T-helper 17 cell (primary cell): ENCODE measurements at regions not wholly inside any gene's neighbourhood (a gene's known extent, or its start where the extent isn't known, plus 50 kb on each side); places are given as distances from the start of the nearest gene placed in this dataset.
"Not testable (repeated sequence)": the region's sequence is repeated elsewhere in the genome, so short reads cannot be mapped to it uniquely, and the experiment has no call there.

ENCODE experiments used
- ATAC-seq: fragments of 150-1000 bp; cut with Tn5 transposase; 2 replicates; pipeline ENCODE4 v1.10.0; 2021; ENCODE audit warnings: mild to moderate bottlenecking, moderate library complexity
- DNase-seq, 3 donors: peaks; one replicate each; pipeline versions ENCODE4 v3.0.0 to v3.0.0-alpha.2; 2020 to 2021
- H3K9me3 ChIP-seq: one replicate; pipeline ENCODE4 v1.7.0; 2013; ENCODE audit warnings: low read length, mild to moderate bottlenecking; ENCODE audit not compliant: control insufficient read depth, poor library complexity, severe bottlenecking
- H3K27ac Mint-ChIP-seq: one replicate; pipeline ENCODE4 v1.8.0; 2022; ENCODE audit warnings: mild to moderate bottlenecking, moderate library complexity, mixed read lengths
- H3K27me3 Mint-ChIP-seq: one replicate; pipeline ENCODE4 v1.8.0; 2022; ENCODE audit warnings: mixed read lengths
- H3K36me3 Mint-ChIP-seq: one replicate; pipeline ENCODE4 v1.8.0; 2022; ENCODE audit warnings: low read depth, mixed read lengths
- H3K4me1 Mint-ChIP-seq: one replicate; pipeline ENCODE4 v1.8.0; 2022; ENCODE audit warnings: mild to moderate bottlenecking, mixed read lengths
- H3K4me3 Mint-ChIP-seq: one replicate; pipeline ENCODE4 v1.8.0; 2022; ENCODE audit warnings: mild to moderate bottlenecking, moderate library complexity, mixed read lengths

DNA sequence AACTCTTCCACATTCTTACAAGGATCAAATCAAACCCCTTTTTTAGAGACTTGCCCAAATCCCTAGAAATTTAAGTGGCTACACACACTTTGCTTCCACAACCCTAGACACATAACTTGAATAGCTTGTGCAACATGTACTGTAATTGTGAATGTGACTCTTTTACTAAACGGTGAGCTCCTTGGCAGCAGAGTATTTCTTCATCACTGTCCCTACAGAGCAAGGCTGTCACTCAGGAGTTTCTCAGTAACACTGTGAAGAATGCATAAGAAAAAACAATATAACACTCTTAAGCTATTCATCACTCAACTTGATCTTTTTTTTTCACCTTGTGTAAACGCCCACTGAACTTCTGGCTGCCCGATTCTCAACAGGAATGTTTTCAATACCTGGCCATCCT is 53.8 kb upstream of the ADAMTS18 start:
- no peaks in the 10 kb centered on the region for H3K9me3 ChIP-seq
- no peak overlapping the region for H3K4me3 Mint-ChIP-seq
- ATAC-seq (no peak), DNase-seq (no peak)
- H3K27ac Mint-ChIP-seq, result no peak overlapping the region
- peaks cover 8% of the 10 kb centered on the region for H3K27me3 Mint-ChIP-seq
- no peaks in the 10 kb centered on the region for H3K36me3 Mint-ChIP-seq
- H3K4me1 Mint-ChIP-seq, result no peaks in the 10 kb centered on the region

DNA sequence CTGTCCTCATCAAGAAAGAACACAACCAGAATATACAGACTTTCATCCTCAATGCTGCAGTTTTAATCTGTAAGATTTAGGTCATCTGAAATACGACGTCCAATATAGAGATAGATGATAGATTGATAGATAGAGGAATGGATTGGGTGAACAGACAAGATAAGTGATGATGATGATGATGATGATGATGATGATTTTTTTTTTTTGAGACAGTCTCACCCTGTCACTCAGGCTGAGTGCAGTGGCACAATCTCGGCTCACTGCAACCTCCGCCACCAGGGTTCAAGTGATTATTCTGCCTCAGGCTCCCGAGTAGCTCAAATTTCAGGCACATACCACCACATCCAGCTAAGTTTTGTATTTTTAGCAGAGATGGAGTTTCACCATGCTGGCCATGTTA is 56.3 kb upstream of the ADAMTS18 start:
- no peaks in the 10 kb centered on the region for H3K4me1 Mint-ChIP-seq
- H3K9me3 ChIP-seq, result no peaks in the 10 kb centered on the region
- no peaks in the 10 kb centered on the region for H3K27me3 Mint-ChIP-seq
- no peak overlapping the region for H3K27ac Mint-ChIP-seq
- DNase-seq (no peak), ATAC-seq (no peak)
- H3K36me3 Mint-ChIP-seq, result no peaks in the 10 kb centered on the region
- H3K4me3 Mint-ChIP-seq, result no peak overlapping the region

DNA sequence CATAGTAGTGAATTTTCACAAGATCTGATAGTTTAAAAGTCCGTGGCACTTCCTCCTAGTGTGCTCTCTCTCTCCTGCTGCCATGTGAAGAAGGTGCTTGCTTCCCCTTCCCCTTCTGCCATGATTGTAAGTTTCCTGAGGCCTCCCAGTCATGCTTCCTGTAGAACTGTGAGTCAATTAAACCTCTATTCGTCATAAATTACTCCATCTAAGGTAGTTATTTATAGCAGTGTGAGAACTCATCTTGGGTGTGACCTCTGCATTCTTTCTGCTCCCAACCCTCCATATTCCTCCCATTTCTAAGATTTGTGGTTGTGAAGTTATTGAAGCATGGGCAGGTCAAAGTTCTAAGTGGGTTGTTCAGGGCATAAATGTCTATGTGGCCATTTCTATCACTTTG is 62.1 kb upstream of the ADAMTS18 start:
- no peaks in the 10 kb centered on the region for H3K4me1 Mint-ChIP-seq
- H3K9me3 ChIP-seq, result no peaks in the 10 kb centered on the region
- H3K36me3 Mint-ChIP-seq, result no peaks in the 10 kb centered on the region
- no peak overlapping the region for H3K27ac Mint-ChIP-seq
- no peak for ATAC-seq
- peaks cover 5% of the 10 kb centered on the region for H3K27me3 Mint-ChIP-seq
- no peak overlapping the region for H3K4me3 Mint-ChIP-seq
- no peak for DNase-seq

DNA sequence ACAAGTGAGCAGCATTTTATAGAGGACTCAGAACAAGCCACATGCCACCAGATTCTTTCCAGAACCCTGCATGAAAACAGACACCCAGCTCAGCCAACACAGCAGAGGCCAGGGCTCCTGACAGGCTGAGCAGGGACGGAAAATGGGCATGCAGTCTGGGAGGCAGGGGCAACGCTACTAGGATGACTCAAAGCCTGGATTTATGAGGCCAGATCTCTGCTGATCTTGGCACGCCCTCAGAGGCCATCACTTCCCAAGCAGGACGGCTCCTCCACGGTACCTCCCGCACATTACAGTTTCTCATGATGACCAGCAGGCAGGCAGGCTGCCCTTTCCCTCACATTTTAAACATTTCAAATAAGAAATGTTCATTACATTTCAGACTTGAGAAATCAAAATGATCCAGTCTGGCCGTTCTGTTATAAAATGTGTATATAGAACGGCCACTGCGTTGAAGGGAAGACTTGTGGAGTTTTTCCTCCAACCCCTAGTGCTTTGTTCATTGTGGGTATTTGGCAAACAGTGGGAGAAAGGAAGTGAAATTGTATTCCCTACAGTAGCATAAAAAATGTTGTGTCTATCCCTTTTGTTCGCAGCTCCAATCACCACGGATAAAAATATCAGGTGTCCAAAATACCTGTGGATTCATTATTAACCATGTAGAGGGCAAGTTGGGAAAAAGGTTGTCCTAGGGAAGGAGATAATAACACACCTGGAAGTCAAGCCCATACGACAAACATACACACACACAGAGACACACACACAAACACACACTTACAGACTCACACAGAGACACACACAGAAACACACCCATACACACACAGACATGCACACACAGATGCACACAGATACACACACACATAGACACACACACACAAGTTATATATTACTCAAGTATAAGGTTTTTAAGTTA is 64.8 kb upstream of the ADAMTS18 start:
- Mint-ChIP-seq H3K27me3 (peaks cover 5% of the 10 kb centered on the region), H3K27ac (no peak overlapping the region), H3K4me1 (no peaks in the 10 kb centered on the region), H3K4me3 (no peak overlapping the region), H3K36me3 (no peaks in the 10 kb centered on the region)
- ATAC-seq (no peak), DNase-seq (no peak)
- H3K9me3 ChIP-seq, result no peaks in the 10 kb centered on the region

DNA sequence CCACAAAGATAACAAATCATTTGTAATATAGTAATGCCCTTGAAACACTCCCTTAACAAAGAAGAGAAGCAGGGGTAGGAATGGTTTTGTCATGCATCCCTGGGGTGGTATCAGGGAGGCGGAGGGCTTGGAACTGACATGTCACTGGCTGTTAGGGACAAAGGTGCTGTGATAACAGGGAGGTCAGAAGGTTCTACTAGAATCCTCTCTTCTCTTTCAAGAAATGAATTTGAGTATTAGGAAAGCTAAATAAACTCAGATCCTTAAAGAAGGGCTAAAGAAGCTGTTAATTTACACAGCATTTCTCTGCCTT is 65.4 kb upstream of the ADAMTS18 start:
- Mint-ChIP-seq H3K27ac (no peak overlapping the region), H3K27me3 (peaks cover 5% of the 10 kb centered on the region), H3K36me3 (no peaks in the 10 kb centered on the region), H3K4me1 (no peaks in the 10 kb centered on the region), H3K4me3 (no peak overlapping the region)
- DNase-seq, result no peak
- H3K9me3 ChIP-seq, result no peaks in the 10 kb centered on the region
- ATAC-seq, result no peak

DNA sequence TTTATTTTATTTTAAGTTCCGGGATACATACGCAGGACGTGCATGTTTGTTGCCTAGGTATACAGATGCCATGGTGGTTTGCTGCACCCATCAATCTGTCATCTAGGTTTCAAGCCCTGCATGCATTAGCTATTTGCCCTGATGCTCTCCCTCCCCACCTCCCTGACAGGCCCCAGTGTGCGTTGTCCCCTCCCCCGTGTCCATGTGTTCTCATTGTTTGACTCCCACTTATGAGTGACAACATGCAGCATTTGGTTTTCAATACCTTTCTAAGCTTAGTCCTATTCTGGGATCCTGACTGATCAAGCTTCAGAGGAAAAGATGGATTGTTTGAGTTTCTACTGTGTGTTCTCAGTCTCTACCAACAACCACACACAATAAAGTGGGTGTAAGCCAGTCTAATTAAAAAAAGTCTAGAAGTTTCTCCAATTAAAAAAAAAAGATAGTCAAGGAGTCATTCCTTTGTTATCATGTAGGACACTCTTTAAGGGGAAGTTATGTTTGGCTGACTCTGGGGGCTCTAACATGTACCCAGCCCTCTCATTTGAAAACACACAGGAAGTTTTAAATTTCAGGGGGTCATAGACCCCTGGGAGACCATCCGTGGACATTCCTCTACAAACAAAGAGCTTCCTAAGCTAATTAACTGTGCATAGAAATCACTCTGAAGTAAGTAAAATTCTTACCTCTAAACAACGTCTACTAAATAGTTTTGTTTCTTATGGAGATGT is 66.3 kb upstream of the ADAMTS18 start:
- H3K4me1 Mint-ChIP-seq, result no peaks in the 10 kb centered on the region
- H3K9me3 ChIP-seq, result no peaks in the 10 kb centered on the region
- no peaks in the 10 kb centered on the region for H3K36me3 Mint-ChIP-seq
- no peak overlapping the region for H3K4me3 Mint-ChIP-seq
- no peak for ATAC-seq
- H3K27ac Mint-ChIP-seq, result no peak overlapping the region
- no peak for DNase-seq
- H3K27me3 Mint-ChIP-seq, result peaks cover 5% of the 10 kb centered on the region

DNA sequence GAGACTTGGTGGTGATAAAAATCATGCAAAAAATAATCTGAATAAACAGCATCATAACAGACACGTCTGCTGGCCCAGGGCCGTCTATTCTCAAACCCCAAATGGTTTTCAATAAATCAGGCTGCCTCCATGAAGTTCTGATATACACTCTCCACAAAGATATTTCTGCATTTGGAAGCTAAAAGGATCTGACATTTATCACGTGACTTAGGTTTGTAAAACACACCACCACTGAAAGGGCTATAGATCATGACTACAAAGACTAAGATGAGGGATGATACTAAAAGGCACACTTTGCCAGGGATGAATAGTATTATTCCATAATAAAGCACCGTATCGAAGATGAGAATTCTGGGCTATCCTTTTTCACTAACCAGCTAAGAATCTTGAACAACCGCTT is 67.6 kb upstream of the ADAMTS18 start:
- ATAC-seq, result no peak
- no peak for DNase-seq
- H3K36me3 Mint-ChIP-seq, result no peaks in the 10 kb centered on the region
- H3K27me3 Mint-ChIP-seq, result peaks cover 5% of the 10 kb centered on the region
- H3K27ac Mint-ChIP-seq, result no peak overlapping the region
- no peak overlapping the region for H3K4me3 Mint-ChIP-seq
- no peaks in the 10 kb centered on the region for H3K4me1 Mint-ChIP-seq
- H3K9me3 ChIP-seq, result no peaks in the 10 kb centered on the region

DNA sequence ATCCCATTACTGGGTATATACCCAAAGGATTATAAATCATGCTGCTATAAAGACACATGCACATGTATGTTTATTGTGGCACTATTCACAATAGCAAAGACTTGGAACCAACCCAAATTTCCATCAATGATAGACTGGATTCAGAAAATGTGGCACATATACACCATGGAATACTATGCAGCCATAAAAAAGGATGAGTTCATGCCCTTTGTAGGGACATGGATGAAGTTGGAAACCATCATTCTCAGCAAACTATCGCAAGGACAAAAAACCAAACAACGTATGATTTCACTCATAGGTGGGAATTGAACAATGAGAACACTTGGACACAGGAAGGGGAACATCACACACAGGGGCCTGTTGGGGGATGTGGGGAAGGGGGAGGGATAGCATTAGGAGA is 71.7 kb upstream of the ADAMTS18 start:
- H3K27ac Mint-ChIP-seq, H3K36me3 Mint-ChIP-seq, ATAC-seq, H3K4me1 Mint-ChIP-seq, DNase-seq, H3K27me3 Mint-ChIP-seq, H3K4me3 Mint-ChIP-seq, H3K9me3 ChIP-seq: not testable (repeated sequence)

DNA sequence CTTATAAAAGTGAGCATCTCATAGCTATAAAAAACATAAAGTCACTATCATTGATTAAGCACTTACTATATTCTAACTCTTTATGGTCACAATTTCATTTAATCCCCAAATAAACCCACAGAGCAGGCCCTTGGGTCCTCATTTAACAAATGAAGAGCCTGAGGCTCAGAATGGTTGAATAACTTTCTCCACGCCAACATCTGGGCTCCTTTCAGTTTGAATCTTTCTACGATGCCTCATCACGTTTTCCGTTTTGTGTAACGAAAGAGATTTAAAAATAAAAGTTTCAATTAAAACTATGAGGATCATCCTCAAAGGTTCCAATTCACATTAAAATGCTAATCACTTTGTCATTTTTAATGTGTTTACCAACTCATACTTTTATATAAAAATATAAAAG is 74.2 kb upstream of the ADAMTS18 start:
- H3K4me3 Mint-ChIP-seq, result no peak overlapping the region
- no peak for DNase-seq

DNA sequence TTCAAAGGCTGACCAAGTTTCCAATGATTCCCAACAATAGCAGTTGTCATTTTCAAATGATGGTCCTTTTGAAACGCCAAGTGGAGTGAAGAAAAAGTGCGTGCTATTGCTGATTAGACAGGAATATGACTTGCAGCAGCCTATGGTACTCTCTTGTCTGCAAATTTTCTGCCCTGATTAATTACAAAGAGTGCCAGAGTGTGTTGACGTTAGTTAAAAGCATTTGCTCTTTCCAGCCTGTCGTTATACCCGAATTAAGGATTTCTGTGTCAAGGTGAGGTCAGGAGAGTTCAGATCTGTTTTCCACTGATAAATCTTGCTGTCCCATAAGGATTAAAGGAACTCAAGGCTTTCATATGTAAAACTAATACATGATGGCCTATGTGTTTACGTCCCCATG is 75.0 kb upstream of the ADAMTS18 start:
- no peaks in the 10 kb centered on the region for H3K4me1 Mint-ChIP-seq
- H3K36me3 Mint-ChIP-seq, result no peaks in the 10 kb centered on the region
- H3K27ac Mint-ChIP-seq, result no peak overlapping the region

More for the DNA sequence above, 74.2 kb upstream of the ADAMTS18 start:
- Mint-ChIP-seq H3K27ac (no peak overlapping the region), H3K27me3 (peaks cover 7% of the 10 kb centered on the region), H3K4me1 (no peaks in the 10 kb centered on the region), H3K36me3 (no peaks in the 10 kb centered on the region)
- ATAC-seq, result no peak
- H3K9me3 ChIP-seq, result no peaks in the 10 kb centered on the region

DNA sequence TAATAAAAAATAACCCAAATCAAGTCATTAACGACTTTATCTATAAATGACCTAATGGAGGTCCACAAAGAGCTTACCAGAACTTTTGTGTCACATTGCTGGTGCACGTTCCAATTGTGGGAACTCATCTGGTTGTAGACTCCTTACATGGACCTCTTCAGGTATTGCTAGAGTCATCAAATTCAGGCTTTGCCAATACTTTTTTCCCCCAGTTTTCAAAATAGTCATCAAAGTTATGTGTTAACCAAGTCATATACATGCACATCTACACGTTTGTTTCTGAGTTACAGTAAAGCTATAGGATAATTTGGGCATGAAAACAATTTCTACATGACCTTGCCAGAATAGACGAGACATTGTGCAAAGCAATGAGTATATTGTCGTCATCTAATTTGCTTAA is 76.2 kb upstream of the ADAMTS18 start:
- Mint-ChIP-seq H3K4me3 (no peak overlapping the region), H3K27ac (no peak overlapping the region), H3K4me1 (no peaks in the 10 kb centered on the region), H3K36me3 (no peaks in the 10 kb centered on the region), H3K27me3 (peaks cover 7% of the 10 kb centered on the region)
- DNase-seq (no peak), ATAC-seq (no peak)
- H3K9me3 ChIP-seq, result no peaks in the 10 kb centered on the region

More for the DNA sequence above, 75.0 kb upstream of the ADAMTS18 start:
- no peak for ATAC-seq
- H3K9me3 ChIP-seq, result no peaks in the 10 kb centered on the region
- peaks cover 7% of the 10 kb centered on the region for H3K27me3 Mint-ChIP-seq
- no peak for DNase-seq
- no peak overlapping the region for H3K4me3 Mint-ChIP-seq

DNA sequence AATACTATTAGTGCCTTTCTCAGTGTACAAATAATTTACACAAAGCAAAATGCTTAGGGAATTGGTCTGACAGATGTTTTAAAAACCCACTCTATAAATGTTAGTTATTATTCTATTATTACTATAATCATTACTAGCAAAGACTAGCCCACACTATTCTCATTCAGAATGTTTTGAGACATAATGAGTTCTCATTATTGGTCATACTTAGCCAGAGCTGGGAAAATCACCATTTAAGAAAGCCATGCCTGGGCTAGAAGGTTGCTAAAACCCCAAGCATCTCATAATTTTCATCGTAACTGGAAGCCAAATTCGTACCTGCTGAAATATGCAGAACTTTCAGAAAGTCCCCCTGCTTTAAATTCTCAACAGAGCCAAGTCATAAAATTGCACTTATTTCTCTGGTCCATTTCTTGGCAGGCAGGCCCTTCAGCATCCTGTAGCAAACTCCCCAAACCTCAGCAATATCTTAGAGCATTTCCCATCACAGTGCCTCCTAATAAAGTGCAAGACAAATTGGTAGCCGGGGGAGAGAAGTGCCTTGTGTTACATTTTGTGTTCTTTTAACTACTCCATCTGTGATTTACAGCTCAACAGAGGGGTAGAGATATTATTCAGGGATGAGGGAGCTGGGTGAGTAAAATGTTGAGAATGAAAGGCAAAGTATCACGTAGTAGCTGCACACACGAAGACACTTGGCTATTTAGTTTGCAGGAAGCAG is 79.8 kb upstream of the ADAMTS18 start:
- DNase-seq, result no peak
- no peak overlapping the region for H3K27ac Mint-ChIP-seq
- no peaks in the 10 kb centered on the region for H3K4me1 Mint-ChIP-seq
- ATAC-seq, result no peak
- H3K9me3 ChIP-seq, result no peaks in the 10 kb centered on the region
- H3K36me3 Mint-ChIP-seq, result no peaks in the 10 kb centered on the region
- H3K4me3 Mint-ChIP-seq, result no peak overlapping the region
- H3K27me3 Mint-ChIP-seq, result peaks cover 11% of the 10 kb centered on the region

DNA sequence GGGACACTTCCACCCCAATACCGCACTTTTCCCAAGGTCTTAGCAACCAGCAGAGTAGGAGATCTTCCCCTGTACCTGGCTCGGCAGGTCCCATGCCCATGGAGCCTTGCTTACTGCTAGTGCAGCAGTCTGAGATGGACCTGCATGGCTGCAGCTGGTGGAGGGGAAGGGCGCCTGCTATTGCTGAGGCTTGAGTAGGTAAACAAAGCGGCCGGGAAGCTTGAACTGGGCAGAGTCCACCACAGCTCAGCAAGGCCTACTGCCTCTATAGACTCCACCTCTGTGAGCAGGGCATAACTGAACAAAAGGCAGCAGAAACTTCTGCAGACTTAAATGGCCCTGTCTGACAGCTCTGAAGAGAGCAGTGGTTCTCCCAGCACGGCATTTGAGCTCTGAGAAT is 90.4 kb upstream of the ADAMTS18 start:
- ATAC-seq, H3K4me3 Mint-ChIP-seq, H3K36me3 Mint-ChIP-seq, H3K9me3 ChIP-seq, H3K27me3 Mint-ChIP-seq, H3K27ac Mint-ChIP-seq, H3K4me1 Mint-ChIP-seq, DNase-seq: not testable (repeated sequence)
